DOHH2 (cell line): ENCODE measurements at regions not wholly inside any gene's neighbourhood (a gene's known extent, or its start where the extent isn't known, plus 50 kb on each side); places are given as distances from the start of the nearest gene placed in this dataset.

Experiments used
- H3F3A ChIP-seq: fragments of 200-600 bp; sonication (generic), shearing (Covaris generic); 2 replicates; pipeline ENCODE4 v1.6.0; 2016; ENCODE audit warnings: antibody characterized with exemption, mild to moderate bottlenecking; ENCODE audit not compliant: control insufficient read depth, insufficient read depth
- H3K27ac ChIP-seq: fragments of 200-600 bp; sonication (generic); 2 replicates; pipeline ENCODE4 v1.5.1; 2014; ENCODE audit warnings: low read depth, mild to moderate bottlenecking, low read length, moderate library complexity
- H3K27me3 ChIP-seq: fragments of 200-600 bp; sonication (generic); 2 replicates; pipeline ENCODE4 v1.6.1; 2014; ENCODE audit warnings: mild to moderate bottlenecking, low read length, mixed read lengths; ENCODE audit not compliant: control insufficient read depth
- H3K36me3 ChIP-seq: fragments of 200-600 bp; sonication (generic); 2 replicates; pipeline ENCODE4 v1.6.1; 2014; ENCODE audit warnings: mild to moderate bottlenecking, low read length, moderate library complexity, mixed read lengths; ENCODE audit not compliant: control insufficient read depth
- H3K4me1 ChIP-seq: fragments of 200-600 bp; sonication (generic); 2 replicates; pipeline ENCODE4 v1.6.1; 2014; ENCODE audit warnings: mild to moderate bottlenecking, low read length, mixed read lengths; ENCODE audit not compliant: control insufficient read depth
- H3K4me2 ChIP-seq: fragments of 200-600 bp; sonication (generic); 2 replicates; pipeline ENCODE4 v1.6.0; 2014; ENCODE audit warnings: mild to moderate bottlenecking, low read length, moderate library complexity
- H3K4me3 ChIP-seq: fragments of 200-600 bp; sonication (generic); 2 replicates; pipeline ENCODE4 v1.5.1; 2014; ENCODE audit warnings: mild to moderate bottlenecking, low read length, mixed read lengths
- H3K79me2 ChIP-seq: fragments of 200-600 bp; sonication (generic); 2 replicates; pipeline ENCODE4 v1.6.1; 2014; ENCODE audit warnings: mild to moderate bottlenecking, low read length, mixed read lengths; ENCODE audit not compliant: control insufficient read depth
- H3K9me2 ChIP-seq: fragments of 200-600 bp; sonication (generic); replicated peaks from 2 replicates; pipeline ENCODE4 v1.6.1; 2014; ENCODE audit warnings: mild to moderate bottlenecking, low read length, mixed read lengths; ENCODE audit not compliant: control insufficient read depth
- H3K9me3 ChIP-seq: fragments of 200-600 bp; sonication (generic); 2 replicates; pipeline ENCODE4 v1.6.1; 2014; ENCODE audit warnings: antibody characterized with exemption, low read length, mixed read lengths; ENCODE audit not compliant: control insufficient read depth, insufficient read depth
- H4K20me1 ChIP-seq: fragments of 200-600 bp; sonication (generic); 2 replicates; pipeline ENCODE4 v1.6.0; 2014; ENCODE audit warnings: low read depth, mild to moderate bottlenecking, antibody characterized with exemption, low read length, moderate library complexity; ENCODE audit not compliant: control insufficient read depth, insufficient read depth
- CTCF ChIP-seq: fragments of 200-600 bp; sonication (generic); IDR thresholded peaks from one replicate; pipeline ENCODE4 v1.5.1; 2014; ENCODE audit warnings: antibody characterized with exemption, mild to moderate bottlenecking, low read depth, low read length; ENCODE audit not compliant: poor library complexity, severe bottlenecking
- EZH2phosphoT487 ChIP-seq: fragments of 200-600 bp; sonication (generic); IDR thresholded peaks from 2 replicates; pipeline ENCODE4 v1.6.1; 2017; ENCODE audit warnings: borderline replicate concordance, mild to moderate bottlenecking, antibody characterized with exemption, low read length, moderate library complexity, mixed read lengths

DNA sequence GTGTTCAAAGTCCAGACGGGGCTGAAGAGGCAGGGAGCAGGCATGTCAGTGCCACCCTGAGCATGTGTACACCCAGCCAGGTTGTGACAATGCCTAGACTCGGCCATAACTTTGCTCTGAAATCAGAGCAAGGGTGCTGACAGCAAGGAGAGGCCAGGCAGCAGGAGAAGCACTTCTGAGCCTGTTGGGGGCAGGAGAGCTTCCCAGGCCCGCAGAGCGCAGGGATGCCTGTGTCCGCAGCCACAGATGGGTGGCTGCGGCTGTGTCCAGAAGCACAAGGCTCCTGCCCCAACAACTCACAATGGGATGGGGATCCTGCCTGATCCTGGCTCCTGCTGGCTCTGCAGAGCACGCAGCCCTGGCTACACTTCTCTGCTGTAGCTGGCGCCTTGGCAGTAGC, 373.9 kb downstream of the CHSY3 start:
- Histone ChIP-seq H3K79me2 (no peaks in the 10 kb centered on the region), H3F3A (no peaks in the 10 kb centered on the region), H3K4me1 (no peaks in the 10 kb centered on the region), H3K27ac (no peak overlapping the region), H3K9me2 (no peaks in the 10 kb centered on the region), H4K20me1 (no peaks in the 10 kb centered on the region), H3K27me3 (no peaks in the 10 kb centered on the region), H3K4me2 (no peak overlapping the region), H3K4me3 (no peak overlapping the region), H3K9me3 (0 out of 2 replicates have a peak, but pooled peaks cover 2% of the 10 kb centered on the region), H3K36me3 (no peaks in the 10 kb centered on the region)
- TF ChIP-seq CTCF (no peak), EZH2phosphoT487 (no peak)

- H3K27ac ChIP-seq, result no peak overlapping the region
- 0 out of 2 replicates have a peak, but pooled peaks cover 2% of the 10 kb centered on the region for H3K9me3 ChIP-seq
- no peaks in the 10 kb centered on the region for H3K27me3 ChIP-seq
- no peaks in the 10 kb centered on the region for H4K20me1 ChIP-seq
- H3K4me2 ChIP-seq, result no peak overlapping the region
- H3K9me2 ChIP-seq, result no peaks in the 10 kb centered on the region
- no peaks in the 10 kb centered on the region for H3K4me1 ChIP-seq
- no peaks in the 10 kb centered on the region for H3F3A ChIP-seq
- H3K36me3 ChIP-seq, result no peaks in the 10 kb centered on the region
- no peak for TF ChIP-seq CTCF
- TF ChIP-seq EZH2phosphoT487, result no peak
- H3K4me3 ChIP-seq, result no peak overlapping the region
- no peaks in the 10 kb centered on the region for H3K79me2 ChIP-seq
These were observed 373.3 kb downstream of the CHSY3 start for GRCh38 chr5:130277522-130277921.

DNA sequence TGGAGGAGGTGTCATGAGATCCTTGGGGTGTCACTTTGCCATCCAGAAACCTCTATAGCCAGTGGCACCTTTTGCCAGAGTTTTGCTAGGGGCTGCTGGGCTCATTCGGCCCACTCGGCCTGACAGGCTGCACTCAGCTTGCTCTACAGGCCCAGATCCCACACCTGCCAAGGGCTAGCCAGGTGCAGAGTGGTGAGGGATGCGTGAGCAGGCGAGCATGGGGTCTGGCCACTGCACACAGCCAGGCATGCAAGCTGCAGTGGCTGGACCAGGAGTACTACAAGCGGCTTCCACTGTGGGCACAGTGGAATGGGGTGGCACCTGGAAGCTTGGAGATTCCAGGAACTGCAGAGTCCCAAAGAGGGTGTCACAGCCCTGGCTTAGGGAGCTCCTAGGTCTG, 372.7 kb downstream of the CHSY3 start:
- Histone ChIP-seq H3K4me2 (no peak overlapping the region), H3K27me3 (no peaks in the 10 kb centered on the region), H3K4me1 (no peaks in the 10 kb centered on the region), H3K27ac (no peak overlapping the region), H3K9me3 (0 out of 2 replicates have a peak, but pooled peaks cover 2% of the 10 kb centered on the region), H3K9me2 (no peaks in the 10 kb centered on the region), H3K4me3 (no peak overlapping the region), H3K79me2 (no peaks in the 10 kb centered on the region), H3F3A (no peaks in the 10 kb centered on the region), H4K20me1 (no peaks in the 10 kb centered on the region), H3K36me3 (no peaks in the 10 kb centered on the region)
- TF ChIP-seq CTCF (no peak), EZH2phosphoT487 (no peak)
